ENCODE measurements at regions not wholly inside any gene's neighbourhood (a gene's known extent, or its start where the extent isn't known, plus 50 kb on each side); places are given as distances from the start of the nearest gene placed in this dataset.

DNA sequence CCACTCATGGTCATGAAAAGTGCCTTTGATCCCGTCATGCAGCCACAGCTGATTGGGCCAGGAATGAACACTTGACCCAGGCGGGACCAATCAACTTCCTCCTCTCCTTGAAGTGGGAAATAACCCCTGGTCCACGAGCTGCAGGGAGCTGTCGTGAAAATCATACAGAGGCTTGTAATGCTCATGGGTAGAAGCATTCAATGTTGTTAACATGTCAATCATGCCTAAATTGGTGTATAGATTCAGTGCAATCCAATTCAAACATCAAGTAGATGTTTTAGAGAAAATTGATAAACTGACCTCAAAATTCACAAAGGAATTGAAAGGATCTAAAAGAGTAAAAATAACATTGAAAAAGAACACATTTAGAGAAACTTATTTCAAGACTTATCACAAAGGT lies 1019.0 kb upstream of the TMEM132C start:
- no peak for DNase-seq
- H3K4me1 ChIP-seq (ENCODE audit: control extremely low read depth in 1 of 4, control insufficient read depth in 4 of 4, insufficient read depth in 4 of 4, low read length in 3 of 4): no peaks in the 10 kb centered on the region
- WGBS (ENCODE audit: insufficient coverage): 93% methylated on average over 2 of the region's 4 CpGs
- no peak overlapping the region for H3K4me3 ChIP-seq (ENCODE audit: control insufficient read depth in 1 of 7, extremely low read depth in 1 of 7, insufficient read depth in 4 of 7, low read depth in 2 of 7, low read length in 6 of 7)
- H3K27me3 ChIP-seq (replicated peaks in 2 of 5; ENCODE audit: control insufficient read depth in 4 of 5, insufficient read depth in 5 of 5, low read length in 4 of 5): peaks cover 0 to 2% (median 0%) of the 10 kb centered on the region in 5 experiments
- H3K36me3 ChIP-seq (ENCODE audit: control insufficient read depth in 4 of 4, insufficient read depth in 4 of 4, low read length in 3 of 4): no peaks in the 10 kb centered on the region
- no peaks in the 10 kb centered on the region for H3K9me3 ChIP-seq (ENCODE audit: control extremely low read depth in 1 of 5, control insufficient read depth in 4 of 5, insufficient read depth in 2 of 5, low read depth in 1 of 5, low read length in 4 of 5)
- no peak overlapping the region for H3K27ac ChIP-seq (ENCODE audit: insufficient read depth in 1 of 2, low read depth in 1 of 2, low read length in 2 of 2, poor library complexity in 1 of 2, severe bottlenecking in 2 of 2)
- ChIA-PET CTCF (no interaction called here), POLR2A (no interaction called here)

DNA sequence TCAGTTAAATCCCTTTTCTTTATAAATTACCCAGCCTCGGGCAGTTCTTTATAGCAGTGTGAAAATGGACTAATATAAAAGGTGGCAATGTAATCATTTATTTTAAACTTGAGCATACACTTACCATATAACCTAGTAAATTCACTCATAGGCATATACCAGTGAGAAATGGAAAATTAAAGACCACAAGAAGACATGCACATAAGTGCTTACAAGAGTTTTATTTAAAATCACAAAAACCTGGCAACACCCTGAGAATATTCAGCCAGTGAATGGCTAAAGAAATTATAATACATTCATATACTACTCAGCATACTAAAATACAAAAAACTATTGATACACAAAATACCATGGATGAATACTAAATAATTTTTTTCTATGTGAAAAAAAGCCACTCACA lies 1017.5 kb upstream of the TMEM132C start:
- POLR2A ChIA-PET: no interaction called here
- no peaks in the 10 kb centered on the region for H3K36me3 ChIP-seq (ENCODE audit: control insufficient read depth in 4 of 4, insufficient read depth in 4 of 4, low read length in 3 of 4)
- CTCF ChIA-PET: no interaction called here
- H3K4me3 ChIP-seq (ENCODE audit: control insufficient read depth in 1 of 7, extremely low read depth in 1 of 7, insufficient read depth in 4 of 7, low read depth in 2 of 7, low read length in 6 of 7): no peak overlapping the region
- WGBS (ENCODE audit: insufficient coverage): no CpG with 5 or more reads among the region's 1 CpG
- H3K27ac ChIP-seq (ENCODE audit: insufficient read depth in 1 of 2, low read depth in 1 of 2, low read length in 2 of 2, poor library complexity in 1 of 2, severe bottlenecking in 2 of 2): no peak overlapping the region
- peaks cover 0 to 2% (median 0%) of the 10 kb centered on the region in 5 experiments for H3K27me3 ChIP-seq (replicated peaks in 2 of 5; ENCODE audit: control insufficient read depth in 4 of 5, insufficient read depth in 5 of 5, low read length in 4 of 5)
- H3K4me1 ChIP-seq (ENCODE audit: control extremely low read depth in 1 of 4, control insufficient read depth in 4 of 4, insufficient read depth in 4 of 4, low read length in 3 of 4): no peaks in the 10 kb centered on the region
- no peak for DNase-seq
- H3K9me3 ChIP-seq (ENCODE audit: control extremely low read depth in 1 of 5, control insufficient read depth in 4 of 5, insufficient read depth in 2 of 5, low read depth in 1 of 5, low read length in 4 of 5): no peaks in the 10 kb centered on the region

DNA sequence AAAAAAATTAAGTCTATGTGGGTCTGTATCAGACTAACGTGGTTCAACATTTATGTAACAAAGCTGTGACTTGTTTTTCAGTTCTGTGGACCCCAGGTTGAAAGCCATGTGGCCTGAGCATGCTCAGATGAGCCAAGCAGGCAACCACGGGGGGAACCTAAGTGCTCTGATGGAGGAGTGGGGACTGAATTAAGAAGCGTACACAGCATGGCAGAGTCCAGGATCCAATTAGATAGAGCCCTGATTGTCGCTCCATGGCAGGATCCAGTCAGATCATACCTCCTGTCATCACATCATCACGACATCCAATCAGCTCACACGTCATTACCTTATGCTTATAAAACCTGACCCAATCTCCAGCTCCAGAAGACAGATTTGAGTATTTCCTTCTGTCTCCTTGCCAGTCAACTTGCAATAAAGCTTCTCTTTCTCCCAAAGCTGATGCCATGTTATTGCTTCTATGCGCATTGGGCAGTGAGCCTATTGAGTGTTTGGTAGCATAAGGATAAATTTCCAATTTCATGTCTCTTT lies 1013.1 kb upstream of the TMEM132C start:
- no peaks in the 10 kb centered on the region for H3K27me3 ChIP-seq (replicated peaks in 2 of 5; ENCODE audit: control insufficient read depth in 4 of 5, insufficient read depth in 5 of 5, low read length in 4 of 5)
- no peaks in the 10 kb centered on the region for H3K36me3 ChIP-seq (ENCODE audit: control insufficient read depth in 4 of 4, insufficient read depth in 4 of 4, low read length in 3 of 4)
- H3K4me3 ChIP-seq (ENCODE audit: control insufficient read depth in 1 of 7, extremely low read depth in 1 of 7, insufficient read depth in 4 of 7, low read depth in 2 of 7, low read length in 6 of 7): no peak overlapping the region
- 97% methylated on average over 6 of the region's 7 CpGs for WGBS (ENCODE audit: insufficient coverage)
- H3K27ac ChIP-seq (ENCODE audit: insufficient read depth in 1 of 2, low read depth in 1 of 2, low read length in 2 of 2, poor library complexity in 1 of 2, severe bottlenecking in 2 of 2): no peak overlapping the region
- no peaks in the 10 kb centered on the region for H3K4me1 ChIP-seq (ENCODE audit: control extremely low read depth in 1 of 4, control insufficient read depth in 4 of 4, insufficient read depth in 4 of 4, low read length in 3 of 4)
- POLR2A ChIA-PET: no interaction called here
- CTCF ChIA-PET: interaction anchor here (0.6 to 1.0 kb wide), 2 partner anchors 9 to 20 kb away, joined by 3 read pairs; no protein-coding TSS in a partner anchor
- DNase-seq: no peak
- H3K9me3 ChIP-seq (ENCODE audit: control extremely low read depth in 1 of 5, control insufficient read depth in 4 of 5, insufficient read depth in 2 of 5, low read depth in 1 of 5, low read length in 4 of 5): no peaks in the 10 kb centered on the region

DNA sequence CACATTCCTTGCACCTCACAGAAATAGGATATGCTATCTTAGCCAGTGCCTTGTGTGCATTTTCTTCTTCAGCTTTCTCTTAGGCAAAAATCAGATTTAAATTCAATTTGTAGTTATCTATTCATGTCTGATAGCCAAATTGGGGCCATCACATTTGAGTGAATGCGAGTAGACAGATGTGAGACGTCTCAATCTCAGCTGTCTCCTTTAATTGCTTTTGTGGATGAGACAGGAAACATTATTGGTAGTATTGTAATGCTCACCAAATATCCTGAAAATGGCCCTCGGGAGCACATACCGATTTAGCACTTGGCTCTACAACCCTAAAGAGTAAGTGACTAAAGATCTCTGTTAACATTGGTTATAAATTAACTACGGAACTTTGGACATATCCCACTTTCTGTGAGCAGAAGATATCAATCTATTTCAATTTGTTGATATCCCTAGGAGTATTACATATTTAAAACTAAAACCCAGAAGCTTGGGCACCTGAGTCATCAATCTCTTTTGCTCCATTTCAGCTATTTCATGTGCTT lies 1012.5 kb upstream of the TMEM132C start:
- Histone ChIP-seq H3K4me3 (ENCODE audit: control insufficient read depth in 1 of 7, extremely low read depth in 1 of 7, insufficient read depth in 4 of 7, low read depth in 2 of 7, low read length in 6 of 7) (no peak overlapping the region), H3K4me1 (ENCODE audit: control extremely low read depth in 1 of 4, control insufficient read depth in 4 of 4, insufficient read depth in 4 of 4, low read length in 3 of 4) (no peaks in the 10 kb centered on the region), H3K9me3 (ENCODE audit: control extremely low read depth in 1 of 5, control insufficient read depth in 4 of 5, insufficient read depth in 2 of 5, low read depth in 1 of 5, low read length in 4 of 5) (no peaks in the 10 kb centered on the region), H3K27ac (ENCODE audit: insufficient read depth in 1 of 2, low read depth in 1 of 2, low read length in 2 of 2, poor library complexity in 1 of 2, severe bottlenecking in 2 of 2) (no peak overlapping the region), H3K36me3 (ENCODE audit: control insufficient read depth in 4 of 4, insufficient read depth in 4 of 4, low read length in 3 of 4) (no peaks in the 10 kb centered on the region), H3K27me3 (replicated peaks in 2 of 5; ENCODE audit: control insufficient read depth in 4 of 5, insufficient read depth in 5 of 5, low read length in 4 of 5) (no peaks in the 10 kb centered on the region)
- WGBS (ENCODE audit: insufficient coverage): 100% methylated on average over 2 of the region's 5 CpGs
- ChIA-PET POLR2A (no interaction called here), CTCF (interaction anchor here (0.6 to 1.0 kb wide), 2 partner anchors 10 to 20 kb away, joined by 3 read pairs; no protein-coding TSS in a partner anchor)
- no peak for DNase-seq

DNA sequence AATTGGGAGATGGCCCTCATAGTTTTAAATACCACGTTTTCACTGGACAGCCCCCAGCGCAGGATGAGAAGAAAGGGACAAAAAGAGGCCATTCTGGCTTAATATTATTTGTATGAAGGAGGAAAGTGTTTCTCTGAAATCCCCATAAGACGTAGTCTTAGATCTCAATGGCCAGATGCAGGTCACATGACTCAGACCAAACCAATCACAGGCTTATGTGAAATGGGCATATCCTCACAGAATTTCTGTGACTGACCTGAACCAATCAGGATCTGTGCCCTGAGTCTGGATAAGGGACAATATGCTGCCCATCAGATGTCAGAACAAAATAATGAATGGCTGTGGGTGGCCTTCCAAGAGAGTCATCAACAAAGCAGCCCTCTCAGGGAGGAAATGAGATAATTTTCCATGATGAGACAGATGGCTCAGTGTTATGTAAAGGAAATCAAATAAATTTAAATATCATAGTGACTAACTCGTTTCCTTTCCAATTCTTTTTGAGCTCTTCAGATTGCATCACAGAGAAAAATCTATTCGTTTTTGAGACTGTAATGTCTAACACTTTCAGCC lies 1009.5 kb upstream of the TMEM132C start:
- POLR2A ChIA-PET: no interaction called here
- no peak for DNase-seq
- CTCF ChIA-PET: no interaction called here
- Histone ChIP-seq H3K27ac (ENCODE audit: insufficient read depth in 1 of 2, low read depth in 1 of 2, low read length in 2 of 2, poor library complexity in 1 of 2, severe bottlenecking in 2 of 2) (no peak overlapping the region), H3K4me1 (ENCODE audit: control extremely low read depth in 1 of 4, control insufficient read depth in 4 of 4, insufficient read depth in 4 of 4, low read length in 3 of 4) (no peaks in the 10 kb centered on the region), H3K9me3 (ENCODE audit: control extremely low read depth in 1 of 5, control insufficient read depth in 4 of 5, insufficient read depth in 2 of 5, low read depth in 1 of 5, low read length in 4 of 5) (no peaks in the 10 kb centered on the region), H3K27me3 (replicated peaks in 2 of 5; ENCODE audit: control insufficient read depth in 4 of 5, insufficient read depth in 5 of 5, low read length in 4 of 5) (no peaks in the 10 kb centered on the region), H3K4me3 (ENCODE audit: control insufficient read depth in 1 of 7, extremely low read depth in 1 of 7, insufficient read depth in 4 of 7, low read depth in 2 of 7, low read length in 6 of 7) (no peak overlapping the region), H3K36me3 (ENCODE audit: control insufficient read depth in 4 of 4, insufficient read depth in 4 of 4, low read length in 3 of 4) (no peaks in the 10 kb centered on the region)
- 96% methylated on average over 3 of the region's 5 CpGs for WGBS (ENCODE audit: insufficient coverage)

DNA sequence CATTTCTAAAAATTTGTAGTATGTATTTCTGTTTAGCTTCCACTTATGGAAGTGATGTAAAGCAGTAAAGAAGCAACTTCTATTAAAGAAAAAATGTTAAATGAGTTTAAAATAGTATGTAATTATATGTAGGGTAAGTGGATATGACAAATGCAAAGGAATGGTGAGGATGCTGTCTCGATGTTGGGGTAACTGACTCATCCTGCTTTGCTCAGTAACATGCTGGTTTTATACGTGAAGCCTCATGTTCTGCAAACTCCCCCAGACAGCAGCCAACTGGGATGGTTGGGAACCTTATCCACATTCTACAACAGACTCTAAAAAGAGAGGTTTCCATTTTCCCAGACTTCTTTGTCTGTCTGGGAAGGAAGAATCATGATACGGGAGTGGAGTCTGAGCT lies 1006.4 kb upstream of the TMEM132C start:
- Histone ChIP-seq H3K36me3 (ENCODE audit: control insufficient read depth in 4 of 4, insufficient read depth in 4 of 4, low read length in 3 of 4) (no peaks in the 10 kb centered on the region), H3K27me3 (replicated peaks in 2 of 5; ENCODE audit: control insufficient read depth in 4 of 5, insufficient read depth in 5 of 5, low read length in 4 of 5) (no peaks in the 10 kb centered on the region), H3K27ac (ENCODE audit: insufficient read depth in 1 of 2, low read depth in 1 of 2, low read length in 2 of 2, poor library complexity in 1 of 2, severe bottlenecking in 2 of 2) (no peak overlapping the region), H3K4me1 (ENCODE audit: control extremely low read depth in 1 of 4, control insufficient read depth in 4 of 4, insufficient read depth in 4 of 4, low read length in 3 of 4) (no peaks in the 10 kb centered on the region), H3K4me3 (ENCODE audit: control insufficient read depth in 1 of 7, extremely low read depth in 1 of 7, insufficient read depth in 4 of 7, low read depth in 2 of 7, low read length in 6 of 7) (no peak overlapping the region), H3K9me3 (ENCODE audit: control extremely low read depth in 1 of 5, control insufficient read depth in 4 of 5, insufficient read depth in 2 of 5, low read depth in 1 of 5, low read length in 4 of 5) (peaks cover 0 to 1% (median 0%) of the 10 kb centered on the region in 5 experiments)
- DNase-seq: no peak
- 92% methylated on average over 2 of the region's 3 CpGs for WGBS (ENCODE audit: insufficient coverage)
- ChIA-PET CTCF (no interaction called here), POLR2A (no interaction called here)

DNA sequence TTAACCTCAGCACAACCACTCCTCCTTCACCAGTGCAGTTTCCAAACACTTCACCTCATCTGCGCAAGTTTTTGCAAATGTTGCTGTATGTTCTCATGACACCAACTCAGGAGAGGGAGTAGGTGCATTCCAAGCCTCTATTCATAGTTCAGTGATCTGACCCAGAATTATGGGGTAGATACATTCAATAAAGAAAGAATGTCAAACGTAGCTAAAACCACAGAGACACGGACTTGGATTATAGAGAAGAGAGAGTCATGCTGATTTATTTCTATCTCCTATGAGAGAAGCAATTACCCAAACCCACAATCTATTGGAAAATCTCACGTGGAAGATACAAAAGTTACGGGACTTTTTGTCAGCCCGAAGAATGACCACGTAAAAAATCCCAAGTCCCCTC lies 1006.0 kb upstream of the TMEM132C start:
- WGBS (ENCODE audit: insufficient coverage): 96% methylated on average over 5 of the region's 7 CpGs
- no peaks in the 10 kb centered on the region for H3K4me1 ChIP-seq (ENCODE audit: control extremely low read depth in 1 of 4, control insufficient read depth in 4 of 4, insufficient read depth in 4 of 4, low read length in 3 of 4)
- ChIA-PET CTCF (interaction anchor here (0.6 kb wide), 1 partner anchor 101 kb away, joined by 3 read pairs; no protein-coding TSS in a partner anchor), POLR2A (no interaction called here)
- H3K9me3 ChIP-seq (ENCODE audit: control extremely low read depth in 1 of 5, control insufficient read depth in 4 of 5, insufficient read depth in 2 of 5, low read depth in 1 of 5, low read length in 4 of 5): peaks cover 0 to 1% (median 0%) of the 10 kb centered on the region in 5 experiments
- H3K4me3 ChIP-seq (ENCODE audit: control insufficient read depth in 1 of 7, extremely low read depth in 1 of 7, insufficient read depth in 4 of 7, low read depth in 2 of 7, low read length in 6 of 7): no peak overlapping the region
- H3K27me3 ChIP-seq (replicated peaks in 2 of 5; ENCODE audit: control insufficient read depth in 4 of 5, insufficient read depth in 5 of 5, low read length in 4 of 5): no peaks in the 10 kb centered on the region
- no peak overlapping the region for H3K27ac ChIP-seq (ENCODE audit: insufficient read depth in 1 of 2, low read depth in 1 of 2, low read length in 2 of 2, poor library complexity in 1 of 2, severe bottlenecking in 2 of 2)
- H3K36me3 ChIP-seq (ENCODE audit: control insufficient read depth in 4 of 4, insufficient read depth in 4 of 4, low read length in 3 of 4): no peaks in the 10 kb centered on the region
- DNase-seq: no peak

Measured in common myeloid progenitor, CD34-positive (primary cell).